A549 (cell line): ENCODE measurements at regions not wholly inside any gene's neighbourhood (a gene's known extent, or its start where the extent isn't known, plus 50 kb on each side); places are given as distances from the start of the nearest gene placed in this dataset.

Experiments
- CHD2 ChIP-seq: fragments of 150-350 bp; IDR thresholded peaks from 2 replicates; pipeline ENCODE4 v1.6.1; 2014; ENCODE audit warnings: low read length; ENCODE audit not compliant: partially characterized antibody
- HDAC2 ChIP-seq: fragments of 200-600 bp; sonication (generic); IDR thresholded peaks from 2 replicates; pipeline ENCODE4 v1.6.1; 2016
- NFE2L2 ChIP-seq: fragments of 150-350 bp; conservative IDR thresholded peaks from 2 replicates; pipeline ENCODE4 v1.6.1; 2014; ENCODE audit warnings: low read length
- TF ChIP-seq, protein P1 (sequence below): fragments of >200 bp; sonication (Bioruptor Twin); formaldehyde crosslinking; IDR thresholded peaks from 3 replicates; pipeline ENCODE4 v1.5.1; 2016
- TF ChIP-seq, protein P2 (sequence below): fragments of 200-600 bp; sonication (generic); IDR thresholded peaks from 2 replicates; pipeline ENCODE4 v1.6.1; 2016; ENCODE audit warnings: antibody characterized with exemption, mild to moderate bottlenecking, moderate library complexity

DNA sequence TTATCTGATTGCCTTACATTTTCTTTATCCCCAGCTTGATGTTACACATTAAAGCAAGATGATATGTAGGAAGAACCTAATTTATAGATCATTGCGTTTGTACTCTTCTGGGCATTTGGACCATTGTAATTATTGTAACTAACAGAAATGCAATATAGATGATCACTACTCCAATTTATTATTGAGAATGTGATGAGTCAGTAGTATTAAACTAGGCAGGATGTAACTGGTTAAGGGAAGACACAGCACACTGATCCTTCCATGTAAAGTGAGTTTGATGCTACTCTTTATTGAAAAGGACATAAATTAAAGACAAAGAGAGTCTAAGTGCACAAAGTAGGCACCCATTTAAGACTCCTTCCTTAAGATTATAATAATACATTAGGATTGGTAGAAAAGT is 223.8 kb downstream of the KIF2B start:
- no peak for TF ChIP-seq NFE2L2
- TF ChIP-seq, protein P1, sequence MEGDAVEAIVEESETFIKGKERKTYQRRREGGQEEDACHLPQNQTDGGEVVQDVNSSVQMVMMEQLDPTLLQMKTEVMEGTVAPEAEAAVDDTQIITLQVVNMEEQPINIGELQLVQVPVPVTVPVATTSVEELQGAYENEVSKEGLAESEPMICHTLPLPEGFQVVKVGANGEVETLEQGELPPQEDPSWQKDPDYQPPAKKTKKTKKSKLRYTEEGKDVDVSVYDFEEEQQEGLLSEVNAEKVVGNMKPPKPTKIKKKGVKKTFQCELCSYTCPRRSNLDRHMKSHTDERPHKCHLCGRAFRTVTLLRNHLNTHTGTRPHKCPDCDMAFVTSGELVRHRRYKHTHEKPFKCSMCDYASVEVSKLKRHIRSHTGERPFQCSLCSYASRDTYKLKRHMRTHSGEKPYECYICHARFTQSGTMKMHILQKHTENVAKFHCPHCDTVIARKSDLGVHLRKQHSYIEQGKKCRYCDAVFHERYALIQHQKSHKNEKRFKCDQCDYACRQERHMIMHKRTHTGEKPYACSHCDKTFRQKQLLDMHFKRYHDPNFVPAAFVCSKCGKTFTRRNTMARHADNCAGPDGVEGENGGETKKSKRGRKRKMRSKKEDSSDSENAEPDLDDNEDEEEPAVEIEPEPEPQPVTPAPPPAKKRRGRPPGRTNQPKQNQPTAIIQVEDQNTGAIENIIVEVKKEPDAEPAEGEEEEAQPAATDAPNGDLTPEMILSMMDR: no peak
- TF ChIP-seq HDAC2: no peak
- TF ChIP-seq CHD2: no peak
- TF ChIP-seq, protein P2, sequence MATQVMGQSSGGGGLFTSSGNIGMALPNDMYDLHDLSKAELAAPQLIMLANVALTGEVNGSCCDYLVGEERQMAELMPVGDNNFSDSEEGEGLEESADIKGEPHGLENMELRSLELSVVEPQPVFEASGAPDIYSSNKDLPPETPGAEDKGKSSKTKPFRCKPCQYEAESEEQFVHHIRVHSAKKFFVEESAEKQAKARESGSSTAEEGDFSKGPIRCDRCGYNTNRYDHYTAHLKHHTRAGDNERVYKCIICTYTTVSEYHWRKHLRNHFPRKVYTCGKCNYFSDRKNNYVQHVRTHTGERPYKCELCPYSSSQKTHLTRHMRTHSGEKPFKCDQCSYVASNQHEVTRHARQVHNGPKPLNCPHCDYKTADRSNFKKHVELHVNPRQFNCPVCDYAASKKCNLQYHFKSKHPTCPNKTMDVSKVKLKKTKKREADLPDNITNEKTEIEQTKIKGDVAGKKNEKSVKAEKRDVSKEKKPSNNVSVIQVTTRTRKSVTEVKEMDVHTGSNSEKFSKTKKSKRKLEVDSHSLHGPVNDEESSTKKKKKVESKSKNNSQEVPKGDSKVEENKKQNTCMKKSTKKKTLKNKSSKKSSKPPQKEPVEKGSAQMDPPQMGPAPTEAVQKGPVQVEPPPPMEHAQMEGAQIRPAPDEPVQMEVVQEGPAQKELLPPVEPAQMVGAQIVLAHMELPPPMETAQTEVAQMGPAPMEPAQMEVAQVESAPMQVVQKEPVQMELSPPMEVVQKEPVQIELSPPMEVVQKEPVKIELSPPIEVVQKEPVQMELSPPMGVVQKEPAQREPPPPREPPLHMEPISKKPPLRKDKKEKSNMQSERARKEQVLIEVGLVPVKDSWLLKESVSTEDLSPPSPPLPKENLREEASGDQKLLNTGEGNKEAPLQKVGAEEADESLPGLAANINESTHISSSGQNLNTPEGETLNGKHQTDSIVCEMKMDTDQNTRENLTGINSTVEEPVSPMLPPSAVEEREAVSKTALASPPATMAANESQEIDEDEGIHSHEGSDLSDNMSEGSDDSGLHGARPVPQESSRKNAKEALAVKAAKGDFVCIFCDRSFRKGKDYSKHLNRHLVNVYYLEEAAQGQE: no peak
